SKM-1 treated with dmso at 0.1 percent for 144 hours (cell line): ENCODE measurements at regions not wholly inside any gene's neighbourhood (a gene's known extent, or its start where the extent isn't known, plus 50 kb on each side); places are given as distances from the start of the nearest gene placed in this dataset.
"Not testable (repeated sequence)": the region's sequence is repeated elsewhere in the genome, so short reads cannot be mapped to it uniquely, and the experiment has no call there.

Experiments used
- DNase-seq: peaks from one replicate; lab custom pipeline; 2025; ENCODE audit not compliant: unreplicated experiment; lab: John Stamatoyannopoulos, UW

DNA sequence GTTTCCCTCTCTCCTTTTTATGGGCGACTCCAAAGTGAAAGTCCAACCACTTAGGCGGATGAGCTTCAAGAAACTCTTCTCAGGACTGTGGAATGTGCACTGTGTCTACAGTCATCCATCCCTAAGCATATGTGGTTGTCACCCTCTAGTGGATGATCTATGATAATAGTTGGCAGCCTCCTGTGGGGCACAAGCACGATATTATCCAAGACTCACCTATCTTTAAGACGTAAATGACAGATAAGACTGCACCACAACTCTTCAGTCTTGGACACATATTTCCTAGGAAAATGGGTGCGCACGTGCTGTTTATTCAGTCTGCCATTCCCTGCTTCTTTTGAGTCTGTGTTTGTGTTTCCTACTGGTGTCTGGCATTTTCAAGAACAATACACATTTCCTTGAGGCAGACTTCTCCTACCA lies 145.5 kb upstream of the CTAGE1 start:
- DNase-seq: peak; percentile 67

DNA sequence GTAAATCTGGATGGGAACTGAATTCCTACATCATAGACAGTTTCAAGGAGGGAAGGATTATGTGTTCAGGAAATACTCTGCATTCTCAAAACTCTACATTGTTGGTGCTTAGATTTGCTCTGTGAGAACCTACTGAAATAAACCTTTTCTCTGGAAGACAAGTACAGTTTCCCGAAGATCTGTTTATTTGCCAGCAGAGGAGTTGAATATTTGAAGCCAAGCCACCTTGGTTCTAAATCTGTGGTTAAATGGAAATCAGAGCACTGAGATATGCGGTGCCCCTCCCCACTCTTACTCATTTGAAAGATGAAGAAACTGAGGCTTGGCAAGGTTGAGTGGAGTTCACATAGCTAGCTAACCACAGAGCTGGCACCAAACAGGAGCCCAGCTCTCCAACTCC lies 146.3 kb upstream of the CTAGE1 start:
- DNase-seq: no peak

DNA sequence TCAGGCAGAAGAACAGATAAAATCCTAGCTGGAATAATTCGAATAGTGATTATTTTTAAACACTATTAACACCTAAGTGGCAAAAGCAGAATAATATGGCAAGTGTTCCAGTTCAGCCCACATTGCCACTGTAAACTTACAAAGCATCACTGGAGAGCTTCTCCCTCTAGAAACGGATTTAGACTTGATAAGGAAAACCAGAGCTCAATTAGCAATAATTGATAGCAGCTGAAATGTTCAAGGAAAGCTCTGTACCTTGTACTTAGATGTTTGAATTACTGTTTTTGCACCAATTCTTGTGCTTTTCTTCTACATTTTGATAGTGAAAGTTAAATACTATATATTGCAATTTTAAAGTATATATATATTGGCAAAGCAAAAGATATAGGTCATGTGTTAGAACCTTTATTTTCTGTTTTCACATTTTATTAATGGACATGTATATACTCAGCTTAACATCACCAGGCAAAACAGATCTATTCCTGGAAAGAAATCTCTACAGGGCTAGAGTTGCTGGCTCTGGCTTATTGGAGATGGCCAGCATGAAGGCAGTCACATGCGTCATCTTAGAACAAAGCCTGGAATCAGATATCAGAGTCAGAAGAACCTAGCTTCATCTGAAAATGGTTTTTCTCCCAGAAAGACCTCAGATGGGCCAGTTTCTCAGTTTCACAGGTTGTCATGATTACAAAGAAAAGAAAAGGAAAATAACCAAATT lies 149.1 kb upstream of the CTAGE1 start:
- no peak for DNase-seq

DNA sequence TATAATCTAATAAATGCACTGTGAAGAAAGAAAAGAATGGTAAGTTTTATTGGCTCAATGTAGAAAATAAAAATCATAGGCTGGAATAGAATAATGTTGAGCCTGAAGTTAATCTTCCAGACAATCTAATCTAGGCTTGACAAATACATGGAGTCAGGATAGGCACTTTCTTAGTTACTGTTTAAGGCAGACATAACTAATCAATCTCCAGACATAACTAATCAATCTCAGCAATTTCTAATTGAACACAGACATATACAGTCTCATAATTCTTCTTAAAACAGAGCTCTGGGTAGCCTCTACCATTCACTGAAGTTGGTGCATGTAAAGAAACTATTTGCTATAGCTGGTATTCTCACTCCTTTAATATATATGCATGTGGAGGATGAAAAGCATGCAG lies 150.1 kb upstream of the CTAGE1 start:
- DNase-seq: no peak

DNA sequence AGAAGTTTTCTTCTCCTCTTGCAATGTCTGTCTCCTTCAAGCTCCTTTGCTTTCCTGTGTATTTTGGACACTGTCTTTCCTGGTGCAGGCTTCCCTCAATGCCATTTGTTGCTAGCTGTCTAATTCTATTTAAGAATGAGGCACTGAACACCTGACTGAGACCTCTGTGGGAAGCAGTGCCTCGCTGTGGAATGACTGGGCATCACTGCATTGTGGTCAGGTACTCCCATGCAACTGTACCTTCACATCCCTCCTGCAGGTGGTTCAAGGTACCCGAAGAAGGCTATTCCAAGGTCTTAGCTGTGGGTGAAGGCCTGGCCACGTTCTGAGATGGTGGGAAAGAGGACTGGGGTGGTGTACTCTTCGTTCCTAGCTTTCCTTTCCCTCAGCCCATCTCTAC lies 152.8 kb upstream of the CTAGE1 start:
- DNase-seq: no peak

DNA sequence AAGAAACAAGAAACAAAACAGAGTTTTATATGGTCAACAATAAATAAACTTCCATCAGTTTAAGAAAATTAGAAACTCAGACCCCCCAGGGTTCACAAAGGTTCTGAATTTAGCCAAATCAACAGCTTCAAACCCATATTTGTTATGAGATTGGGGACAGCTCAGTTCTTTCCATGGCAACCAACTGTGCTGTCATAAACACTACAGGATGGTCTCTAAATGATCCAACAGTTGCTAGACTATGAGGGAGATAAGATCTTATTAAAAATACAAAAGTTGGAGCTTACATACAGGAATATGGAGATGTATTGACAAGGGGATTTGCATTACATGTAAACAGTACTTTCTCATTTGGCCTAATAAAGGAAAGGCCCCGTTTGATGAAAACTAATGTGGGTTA lies 154.6 kb upstream of the CTAGE1 start:
- DNase-seq: no peak

DNA sequence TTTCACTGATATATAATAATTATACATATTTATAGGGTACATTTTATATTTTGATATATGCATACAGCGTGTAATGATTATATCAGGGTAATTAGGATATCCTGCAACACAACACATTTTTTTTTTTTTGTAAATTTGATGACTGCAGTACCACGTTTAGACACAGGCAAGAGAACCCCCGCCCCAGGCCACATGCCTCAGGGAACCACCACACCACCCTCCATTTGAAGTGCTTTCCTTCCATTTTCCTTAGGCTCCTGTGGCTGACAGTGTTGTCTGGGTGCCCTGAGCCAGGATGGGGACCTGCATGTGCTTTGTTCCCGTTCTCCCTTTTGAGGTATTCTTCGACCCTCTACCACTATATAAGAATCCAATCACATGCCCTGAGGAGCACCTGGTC lies 161.6 kb upstream of the CTAGE1 start:
- DNase-seq: no peak

DNA sequence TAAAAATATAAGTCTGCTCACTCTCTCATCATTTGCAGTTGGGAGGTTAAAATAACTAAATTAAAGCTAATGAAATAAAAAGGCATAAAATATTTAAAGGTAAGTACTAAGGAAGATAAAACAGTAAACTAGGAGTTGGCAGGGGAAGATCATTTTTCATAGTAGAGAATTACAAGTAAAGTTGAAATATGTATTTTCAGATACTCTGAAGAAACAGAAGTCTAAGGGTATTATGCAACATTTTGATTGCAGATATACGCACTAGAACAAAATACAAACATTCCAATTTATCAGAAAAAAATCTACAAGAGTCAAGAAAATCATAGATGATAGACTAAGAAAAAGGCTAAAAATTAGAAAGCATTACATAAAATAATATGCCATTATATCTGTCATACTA lies 167.6 kb upstream of the CTAGE1 start:
- no peak for DNase-seq

DNA sequence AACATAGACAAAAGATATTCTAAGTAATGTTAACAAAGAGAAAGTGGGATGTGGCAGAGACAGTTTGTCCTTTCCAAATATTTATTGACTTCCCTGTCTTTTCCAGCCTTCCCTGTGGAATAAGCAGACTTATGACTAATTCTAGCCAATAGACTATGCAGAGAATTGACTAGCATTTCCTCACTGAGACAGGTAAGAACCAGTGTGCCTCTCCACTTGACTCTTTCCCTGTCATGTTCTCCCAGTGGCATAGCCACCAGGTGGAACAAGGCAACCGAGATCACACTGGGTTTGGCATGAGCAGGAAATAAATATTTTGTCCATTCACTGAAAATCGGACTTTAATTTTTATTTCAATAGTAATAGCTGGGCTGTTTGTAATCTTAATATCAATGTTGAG lies 168.1 kb upstream of the CTAGE1 start:
- DNase-seq: no peak

DNA sequence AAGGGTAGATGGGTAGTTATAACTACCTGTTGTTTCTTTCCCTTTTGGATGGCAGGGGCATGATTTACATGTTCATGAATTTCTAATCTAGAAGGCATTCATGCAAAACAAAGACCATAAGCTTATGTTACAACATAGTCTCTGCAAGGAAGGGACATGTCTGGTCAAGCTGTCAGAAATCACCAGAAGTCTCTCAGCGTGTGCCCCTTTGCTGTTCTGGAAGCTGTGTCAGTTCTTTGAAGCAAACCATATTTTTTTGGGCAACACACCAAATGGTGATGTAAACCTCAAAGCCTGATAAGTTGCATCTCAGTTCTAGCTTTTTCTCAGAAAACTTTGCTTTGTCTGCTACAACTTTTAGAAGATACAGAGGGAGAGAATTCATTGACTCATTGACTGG lies 173.5 kb upstream of the CTAGE1 start:
- no peak for DNase-seq

DNA sequence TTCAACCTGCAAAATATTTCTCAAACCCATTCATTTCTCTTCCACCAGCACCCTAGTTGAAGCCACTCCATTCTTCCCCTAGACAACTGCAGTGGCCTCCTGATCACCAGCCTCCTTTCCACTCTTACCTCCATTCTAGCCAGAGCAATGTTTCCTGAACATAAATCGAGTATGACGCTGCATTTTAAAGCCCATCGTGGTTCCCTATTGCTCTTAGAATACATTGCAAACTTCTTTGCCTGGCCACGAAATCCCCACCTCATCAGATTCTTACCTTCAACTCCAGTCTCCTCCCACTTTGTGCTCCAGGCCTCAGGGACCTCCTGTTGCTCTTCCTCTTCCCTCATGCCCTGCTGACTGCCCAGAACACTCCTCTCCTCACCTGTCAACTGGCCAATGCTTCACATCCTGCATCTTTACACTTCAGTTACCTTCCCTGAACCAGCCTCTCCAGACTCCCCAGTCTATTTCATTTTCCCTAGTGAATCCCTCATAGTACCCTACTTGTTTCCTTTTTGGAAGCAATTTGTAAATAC lies 176.5 kb upstream of the CTAGE1 start:
- no peak for DNase-seq

DNA sequence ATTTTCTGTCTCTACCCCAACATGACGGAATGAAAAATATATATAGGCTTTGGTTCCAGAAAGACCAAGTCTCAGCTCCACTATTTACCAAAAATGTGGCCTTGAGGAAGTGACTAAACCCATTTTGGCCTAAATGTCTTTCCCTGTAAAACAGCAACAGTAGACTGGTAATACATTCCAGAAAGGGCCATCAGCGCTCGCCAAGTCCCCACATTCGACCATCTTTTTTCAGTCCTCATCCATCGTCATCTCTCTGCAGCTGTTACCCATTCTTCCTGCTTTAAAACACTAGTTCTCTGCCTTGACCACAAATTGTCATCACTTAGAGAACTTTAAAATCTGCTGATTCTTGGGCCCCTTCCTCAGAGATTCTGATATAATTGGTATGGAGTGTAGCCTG lies 183.8 kb upstream of the CTAGE1 start:
- no peak for DNase-seq

DNA sequence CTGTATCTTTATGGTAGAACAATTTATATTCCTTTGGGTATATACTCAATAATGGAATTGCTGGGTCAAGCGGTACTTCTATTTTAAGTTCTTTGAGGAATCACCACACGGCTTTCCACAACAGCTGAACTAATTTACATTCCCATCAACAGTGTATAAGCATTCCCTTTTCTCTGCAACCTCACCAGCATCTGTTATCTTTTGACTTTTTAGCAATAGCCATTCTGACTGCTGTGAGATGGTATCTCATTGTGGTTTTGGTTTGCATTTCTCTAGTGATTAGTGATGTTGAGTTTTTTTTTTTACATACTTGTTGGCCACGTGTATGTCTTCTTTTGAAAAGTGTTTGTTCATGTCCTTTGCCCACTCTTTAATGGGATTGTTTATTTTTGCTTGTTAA lies 184.7 kb upstream of the CTAGE1 start:
- DNase-seq: not testable (repeated sequence)

DNA sequence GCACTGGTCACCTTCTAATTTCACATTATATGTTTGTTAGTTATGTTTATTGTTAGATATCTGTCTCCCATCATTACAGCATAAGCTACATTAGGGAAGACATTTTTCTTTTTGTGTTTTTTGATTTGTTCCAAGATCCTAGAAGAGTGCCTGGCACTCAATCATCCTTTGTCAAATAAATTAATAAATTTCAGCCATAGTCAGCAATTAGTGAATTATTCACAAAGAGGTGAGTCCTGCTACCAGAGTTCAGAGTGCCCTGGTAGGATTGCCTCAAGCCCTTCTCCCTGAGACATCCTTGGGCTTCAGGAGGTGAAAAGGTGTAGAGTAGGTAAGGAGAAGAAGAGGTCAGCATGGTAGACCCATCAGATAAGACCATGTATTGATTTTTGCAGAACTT lies 186.2 kb upstream of the CTAGE1 start:
- no peak for DNase-seq

DNA sequence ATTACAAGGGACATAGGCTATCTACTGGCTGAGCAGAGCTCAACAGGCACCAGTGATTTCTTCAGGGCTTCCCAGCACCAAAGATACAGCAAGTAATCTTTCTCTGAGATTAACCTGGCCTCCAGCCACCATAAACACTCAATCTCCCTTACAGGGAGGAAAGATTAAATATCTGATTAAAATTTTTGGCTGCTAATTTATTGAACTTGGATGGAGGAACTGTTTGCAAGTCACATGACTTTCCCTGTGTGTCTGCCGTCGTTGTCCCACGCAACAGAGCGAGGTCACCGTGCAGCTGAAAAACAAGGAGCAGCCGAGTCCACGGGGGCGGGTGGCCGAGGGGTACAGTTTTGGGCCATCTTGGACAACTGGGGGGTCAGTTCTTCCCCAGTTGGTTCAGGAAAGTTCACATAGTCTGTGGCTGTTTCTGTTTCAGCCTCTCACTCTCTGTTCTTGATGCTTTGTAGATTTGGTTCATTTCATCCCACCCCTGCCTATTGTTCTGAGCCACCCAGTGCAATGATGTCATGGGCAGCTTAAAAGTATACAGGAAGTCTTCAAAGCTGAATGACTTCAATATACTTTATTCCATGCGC lies 186.8 kb upstream of the CTAGE1 start:
- DNase-seq: no peak

DNA sequence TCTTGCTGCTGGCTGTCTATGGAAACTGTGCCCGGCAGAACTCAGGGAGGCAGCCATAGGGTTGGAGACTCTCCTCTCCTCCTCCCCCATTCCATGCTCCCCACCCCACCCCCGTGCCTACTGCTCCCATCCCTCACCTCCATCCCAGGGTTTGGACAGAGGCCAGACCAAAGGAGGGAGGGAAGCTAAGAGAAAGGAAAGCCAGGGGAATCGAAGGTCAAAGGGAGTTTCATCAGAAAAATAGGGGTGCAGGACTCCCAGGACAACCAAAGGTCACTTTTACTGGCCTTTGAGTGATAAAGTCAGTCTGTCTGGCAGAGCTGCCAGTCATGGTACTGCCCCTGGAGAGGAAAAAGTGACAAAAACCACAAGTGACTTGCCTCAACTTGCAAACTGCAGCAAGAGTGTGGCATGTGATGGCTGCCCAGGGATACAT lies 187.3 kb upstream of the CTAGE1 start:
- DNase-seq: no peak

DNA sequence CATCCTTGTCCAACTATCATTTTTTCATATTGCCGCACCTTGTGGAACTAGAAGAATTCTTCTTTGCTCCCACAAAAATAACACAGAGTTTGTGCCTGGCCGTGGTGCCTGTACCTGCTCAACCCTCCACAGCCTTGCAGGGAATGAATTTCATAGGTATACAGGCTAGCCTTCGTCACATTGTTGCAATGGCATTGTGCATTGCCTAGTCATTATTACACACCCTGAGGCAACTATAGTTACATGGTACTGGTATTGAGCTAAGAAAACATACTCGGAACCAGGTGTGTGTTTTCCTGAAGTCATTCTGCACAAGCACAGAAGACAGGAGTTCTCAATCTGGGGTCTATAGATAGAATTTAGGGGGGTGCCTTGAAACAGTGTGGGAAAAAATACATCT lies 188.0 kb upstream of the CTAGE1 start:
- DNase-seq: no peak

DNA sequence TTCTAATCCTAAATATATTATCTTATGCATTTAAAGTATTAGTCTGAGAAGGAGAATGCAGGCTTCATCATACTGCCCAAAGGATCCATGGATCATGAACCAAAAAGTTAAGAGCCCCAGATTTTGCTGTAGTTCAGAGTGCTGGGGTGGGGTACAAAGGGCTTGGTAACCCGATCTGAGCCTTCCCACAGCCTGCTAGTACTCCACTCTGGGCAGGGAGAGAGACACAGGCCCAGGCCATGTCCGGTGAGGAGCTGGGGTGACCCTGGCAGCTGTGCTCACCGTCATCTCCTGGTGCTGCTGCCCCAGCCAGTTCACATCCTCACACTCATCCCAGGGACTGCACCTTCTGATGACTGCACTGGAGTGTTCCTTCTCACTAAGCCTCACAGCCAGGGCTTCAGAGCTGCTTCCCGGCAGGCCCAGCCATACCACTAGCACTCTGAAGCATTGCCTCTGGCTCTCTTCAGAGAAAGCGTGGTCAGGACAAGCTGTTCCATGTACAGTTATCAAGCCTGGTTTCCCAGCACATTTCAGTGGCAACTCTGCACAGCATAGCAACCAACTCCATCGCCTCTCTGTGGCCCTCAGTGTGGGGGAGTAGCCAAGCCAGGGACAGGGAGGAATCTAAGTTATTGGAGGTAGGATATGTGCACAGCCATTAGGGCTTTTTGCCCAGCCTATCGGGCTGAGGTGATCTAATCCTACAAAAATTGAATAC lies 189.0 kb upstream of the CTAGE1 start:
- DNase-seq: no peak

DNA sequence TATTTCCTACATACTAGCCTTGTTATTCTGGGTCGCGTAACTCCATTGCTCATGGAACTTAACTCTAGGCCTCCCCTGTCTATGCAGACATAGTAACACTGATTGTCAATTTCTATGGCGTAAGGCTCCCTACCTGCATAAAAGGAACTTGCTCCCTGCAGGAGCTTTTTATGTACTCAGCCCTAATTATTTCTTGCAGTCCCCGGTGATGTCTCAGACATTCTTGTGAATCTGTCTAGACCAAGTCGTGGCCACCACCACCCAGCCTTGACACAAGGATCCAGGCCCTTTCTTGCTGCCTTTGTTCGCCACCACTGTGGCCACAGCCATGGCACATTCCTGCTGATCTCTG lies 189.5 kb upstream of the CTAGE1 start:
- no peak for DNase-seq

DNA sequence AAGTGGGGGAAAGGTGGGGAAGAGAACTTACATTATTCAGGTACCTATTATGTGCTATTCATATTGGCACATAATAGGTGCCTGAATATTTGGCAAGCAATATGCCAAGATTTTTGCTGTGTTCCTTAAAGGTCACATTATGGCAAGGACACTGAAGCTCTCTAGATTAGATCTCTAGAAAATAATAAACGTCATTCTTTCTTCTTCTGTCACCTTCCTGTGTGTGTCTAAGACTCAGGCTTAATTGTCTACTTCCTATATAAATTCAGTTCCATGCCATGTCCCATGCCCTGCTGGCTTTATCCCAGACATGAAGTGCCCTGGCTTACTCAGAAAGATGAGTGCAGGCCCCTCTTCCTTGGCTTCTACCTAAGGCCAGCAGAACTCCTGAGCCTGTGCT lies 191.1 kb upstream of the CTAGE1 start:
- DNase-seq: no peak

DNA sequence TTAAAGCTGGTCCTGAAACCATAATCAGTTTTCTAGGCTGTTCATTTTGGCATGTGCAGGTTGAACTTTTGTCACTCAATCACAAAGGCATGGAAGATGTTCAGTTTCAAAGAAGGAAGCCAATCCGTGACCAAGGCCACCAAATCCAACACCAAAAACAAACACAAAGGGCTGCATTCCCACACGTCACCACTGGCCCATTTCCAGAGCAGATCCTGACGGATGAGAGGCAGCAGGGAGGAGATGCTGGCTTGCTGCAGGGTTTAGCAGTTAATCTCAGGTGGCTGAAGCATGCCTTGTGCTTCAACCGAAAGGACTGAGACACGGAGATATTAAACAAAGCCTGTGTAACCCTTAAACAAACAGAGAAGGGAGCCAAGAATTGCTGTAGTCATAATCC lies 191.9 kb upstream of the CTAGE1 start:
- no peak for DNase-seq

DNA sequence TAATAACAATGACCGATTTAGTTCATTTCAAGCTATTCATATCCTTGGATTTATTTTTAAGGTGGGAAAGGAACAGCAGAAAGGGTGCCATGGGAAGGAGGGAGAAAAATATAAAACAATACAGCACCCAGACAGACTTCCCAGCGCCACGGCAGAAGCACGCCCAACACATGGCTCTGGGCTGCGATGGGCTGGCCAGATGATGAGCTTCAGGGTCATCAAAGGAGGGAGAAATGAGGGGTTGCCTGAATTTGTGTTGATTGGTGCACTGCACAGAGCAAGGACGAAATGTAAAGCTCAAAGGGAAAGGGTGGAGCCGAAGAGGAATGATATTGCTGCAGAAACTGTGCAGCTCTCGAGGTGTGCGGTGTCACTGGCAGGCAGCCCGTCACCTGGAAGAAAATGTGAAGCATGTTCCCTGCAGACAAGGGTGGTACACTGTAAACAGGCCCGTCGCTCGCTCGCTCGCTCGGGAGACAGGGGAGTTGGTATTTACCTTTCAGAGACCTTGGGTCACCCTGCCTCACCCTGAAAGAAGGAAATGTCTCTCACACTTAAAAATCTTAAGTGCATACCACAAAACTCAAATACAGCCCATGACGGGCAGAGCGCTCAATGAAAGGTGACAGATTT lies 195.5 kb upstream of the CTAGE1 start:
- DNase-seq: no peak
